Activated naive CD8-positive, alpha-beta T cell treated with anti-CD3 and anti-CD28 coated beads, Interleukin-2, amount 50 U/mL, for 24 hours (primary cell): ENCODE measurements at regions not wholly inside any gene's neighbourhood (a gene's known extent, or its start where the extent isn't known, plus 50 kb on each side); places are given as distances from the start of the nearest gene placed in this dataset.

ENCODE experiments used
- ATAC-seq: fragments of 150-1000 bp; cut with Tn5 transposase; one replicate; pipeline ENCODE4 v1.10.0; 2021
- DNase-seq: peaks from one replicate; pipeline ENCODE4 v3.0.0; 2021
- H3K27ac Mint-ChIP-seq: one replicate; pipeline ENCODE4 v1.8.0; 2021; ENCODE audit warnings: mild to moderate bottlenecking, mixed read lengths
- H3K27me3 Mint-ChIP-seq: one replicate; pipeline ENCODE4 v1.8.0; 2021; ENCODE audit warnings: mixed read lengths
- H3K36me3 Mint-ChIP-seq: one replicate; pipeline ENCODE4 v1.8.0; 2021; ENCODE audit warnings: low read depth, mixed read lengths
- H3K4me1 Mint-ChIP-seq: one replicate; pipeline ENCODE4 v1.8.0; 2021; ENCODE audit warnings: mixed read lengths
- H3K4me3 Mint-ChIP-seq: one replicate; pipeline ENCODE4 v1.8.0; 2021; ENCODE audit warnings: mild to moderate bottlenecking, moderate library complexity, mixed read lengths
- H3K9me3 Mint-ChIP-seq: one replicate; pipeline ENCODE4 v1.8.0; 2021; ENCODE audit warnings: mixed read lengths

DNA sequence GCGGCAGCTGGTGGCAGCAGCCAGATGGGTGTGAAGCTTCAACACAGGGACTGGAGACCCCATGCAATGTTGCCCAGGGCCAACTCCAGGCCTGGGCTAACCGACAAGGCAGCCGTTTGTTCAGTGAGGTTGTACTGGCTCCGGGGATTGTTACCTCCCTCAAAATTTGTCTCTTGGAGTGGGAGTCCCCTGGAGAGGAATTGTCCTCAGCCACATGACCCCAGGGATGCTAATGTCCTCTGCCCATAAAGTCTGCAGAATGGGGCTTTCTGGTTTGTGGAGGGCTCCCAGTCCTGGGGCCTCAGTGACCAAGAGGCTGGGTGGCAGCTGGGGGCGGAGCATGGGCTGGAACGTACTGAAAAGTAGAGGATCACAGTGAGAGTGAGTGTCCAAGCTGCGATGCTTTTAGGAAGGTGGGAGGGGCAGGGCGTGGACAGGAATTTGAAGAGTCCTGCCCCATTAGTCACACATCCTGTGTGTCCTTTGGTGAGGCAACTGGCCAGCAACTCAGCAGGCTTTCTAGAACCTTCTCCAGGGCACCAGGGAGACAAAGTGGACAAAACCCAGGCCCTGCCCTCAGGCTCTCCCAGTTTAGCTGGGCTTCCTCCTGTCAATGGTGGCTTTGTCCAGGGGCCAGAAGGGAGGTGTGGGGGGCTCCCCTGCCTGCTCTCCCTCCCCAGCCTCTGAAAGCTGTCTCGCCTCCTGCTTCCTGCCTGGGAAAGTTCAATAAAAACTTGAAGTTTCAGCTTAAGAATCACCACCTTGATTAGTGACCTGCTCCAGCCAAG, 114.0 kb downstream of the NSG2 start:
- peaks cover 13% of the 10 kb centered on the region for H3K9me3 Mint-ChIP-seq
- H3K36me3 Mint-ChIP-seq, result no peaks in the 10 kb centered on the region
- no peak overlapping the region for H3K4me3 Mint-ChIP-seq
- peaks cover 2% of the 10 kb centered on the region for H3K27me3 Mint-ChIP-seq
- ATAC-seq (no peak), DNase-seq (no peak)
- H3K4me1 Mint-ChIP-seq, result no peaks in the 10 kb centered on the region
- H3K27ac Mint-ChIP-seq, result no peak overlapping the region

DNA sequence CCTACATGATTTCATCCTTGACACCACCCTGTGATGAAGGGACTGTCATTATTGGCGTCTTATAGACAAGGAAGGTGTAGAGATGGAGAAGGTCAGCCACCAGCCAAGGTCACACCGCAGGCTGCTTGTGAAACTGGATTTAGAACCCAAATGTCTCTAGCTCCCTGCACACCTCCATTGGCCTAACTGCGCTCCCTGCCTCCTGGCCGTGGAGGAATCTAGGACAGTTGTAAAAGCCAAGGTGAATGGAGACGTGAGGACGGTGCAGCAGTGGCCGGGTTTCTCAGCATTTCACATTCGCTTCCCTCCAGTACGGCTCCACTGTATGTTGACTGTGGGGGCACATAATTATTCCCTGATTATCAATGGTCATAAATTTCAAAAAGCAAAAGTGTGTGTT, 119.9 kb downstream of the NSG2 start:
- peaks cover 1% of the 10 kb centered on the region for H3K27me3 Mint-ChIP-seq
- no peak overlapping the region for H3K4me3 Mint-ChIP-seq
- peaks cover 9% of the 10 kb centered on the region for H3K9me3 Mint-ChIP-seq
- H3K4me1 Mint-ChIP-seq, result no peaks in the 10 kb centered on the region
- DNase-seq (no peak), ATAC-seq (no peak)
- H3K27ac Mint-ChIP-seq, result no peak overlapping the region
- H3K36me3 Mint-ChIP-seq, result no peaks in the 10 kb centered on the region

DNA sequence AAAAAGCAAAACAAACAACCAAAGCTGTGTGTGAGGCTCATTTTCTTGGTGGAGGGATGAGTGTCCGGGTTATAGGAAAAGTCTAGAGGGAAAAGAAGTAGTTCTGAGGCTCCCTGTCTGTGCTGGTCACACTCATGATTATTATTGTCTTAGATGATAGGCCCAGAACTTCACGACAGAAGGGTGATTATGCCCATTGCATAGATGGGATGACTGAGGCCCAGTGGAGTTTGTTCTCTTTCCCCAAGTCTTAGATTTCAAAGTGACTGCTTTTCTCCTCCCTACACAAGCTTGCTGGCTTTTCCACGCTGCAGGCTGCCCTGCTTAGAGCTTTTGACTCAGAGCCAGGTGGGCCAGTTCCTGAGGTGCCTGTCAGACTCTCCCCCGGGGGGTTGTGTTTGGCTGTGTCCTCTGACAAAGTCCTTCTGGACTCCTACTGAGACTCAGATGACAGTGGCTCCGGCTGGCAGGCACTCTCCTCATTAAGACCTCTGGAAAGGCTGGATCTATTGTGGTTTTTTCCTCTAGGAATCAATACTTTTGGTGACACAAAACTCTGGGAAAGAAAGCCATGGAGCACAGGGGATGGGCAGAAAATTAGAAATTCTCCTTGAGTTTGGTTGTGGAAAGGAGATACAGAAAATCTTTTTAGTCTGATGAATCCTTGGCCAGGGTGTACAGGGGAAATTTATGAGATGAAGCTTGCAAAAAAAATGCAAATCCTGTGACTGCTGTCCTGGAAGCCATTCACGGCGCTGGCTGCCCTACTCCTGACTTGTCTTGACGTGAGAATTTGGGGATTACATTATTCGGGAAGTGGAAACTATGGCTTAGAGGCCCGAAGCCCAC, 120.9 kb downstream of the NSG2 start:
- no peak overlapping the region for H3K27ac Mint-ChIP-seq
- H3K36me3 Mint-ChIP-seq, result no peaks in the 10 kb centered on the region
- H3K27me3 Mint-ChIP-seq, result peaks cover 1% of the 10 kb centered on the region
- ATAC-seq (no peak), DNase-seq (no peak)
- H3K4me3 Mint-ChIP-seq, result no peak overlapping the region
- H3K9me3 Mint-ChIP-seq, result peaks cover 9% of the 10 kb centered on the region
- no peaks in the 10 kb centered on the region for H3K4me1 Mint-ChIP-seq

DNA sequence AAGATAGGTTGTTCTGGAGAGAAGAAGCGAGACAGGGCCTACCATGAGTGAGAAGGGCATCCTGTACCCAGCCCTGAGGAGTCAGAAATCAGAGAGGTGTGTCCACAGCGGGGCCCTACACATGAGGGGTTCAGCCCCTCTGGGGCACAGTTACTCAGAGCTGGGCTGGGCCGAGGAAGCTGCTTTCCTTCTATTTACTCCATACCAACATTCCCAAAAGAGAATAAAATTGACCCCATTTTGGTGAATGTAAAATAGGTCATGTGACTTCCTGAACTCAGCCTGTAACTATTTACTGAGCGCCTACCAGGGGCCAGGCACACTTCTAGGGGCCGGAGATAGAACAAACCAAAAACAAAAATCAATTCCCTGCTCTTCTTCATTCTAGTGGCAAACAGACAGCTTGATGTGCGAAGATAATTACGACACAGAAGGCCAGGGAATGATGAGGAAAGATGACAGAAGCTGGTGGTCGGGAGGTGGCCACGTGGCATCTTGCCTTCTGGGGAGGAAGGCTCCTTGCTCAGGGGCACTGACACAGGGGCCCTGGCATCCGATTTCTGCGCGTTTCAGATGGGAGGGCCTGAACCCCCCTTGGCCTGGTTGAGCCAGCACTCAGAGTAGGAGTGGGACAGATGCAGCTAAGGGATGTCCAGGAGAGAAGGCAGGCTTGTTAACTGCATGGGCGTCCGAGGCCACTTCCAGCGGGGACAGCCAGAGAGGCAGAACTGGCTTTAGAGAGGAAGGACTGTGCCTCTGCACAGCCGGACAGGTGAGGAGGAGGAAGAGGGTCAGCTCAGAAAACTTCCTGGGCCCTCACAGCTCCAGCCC, 121.8 kb downstream of the NSG2 start:
- H3K27me3 Mint-ChIP-seq, result peaks cover 1% of the 10 kb centered on the region
- peaks cover 9% of the 10 kb centered on the region for H3K9me3 Mint-ChIP-seq
- no peaks in the 10 kb centered on the region for H3K36me3 Mint-ChIP-seq
- H3K27ac Mint-ChIP-seq, result no peak overlapping the region
- ATAC-seq (peak; percentile 36), DNase-seq (no peak)
- H3K4me3 Mint-ChIP-seq, result no peak overlapping the region
- no peaks in the 10 kb centered on the region for H3K4me1 Mint-ChIP-seq

DNA sequence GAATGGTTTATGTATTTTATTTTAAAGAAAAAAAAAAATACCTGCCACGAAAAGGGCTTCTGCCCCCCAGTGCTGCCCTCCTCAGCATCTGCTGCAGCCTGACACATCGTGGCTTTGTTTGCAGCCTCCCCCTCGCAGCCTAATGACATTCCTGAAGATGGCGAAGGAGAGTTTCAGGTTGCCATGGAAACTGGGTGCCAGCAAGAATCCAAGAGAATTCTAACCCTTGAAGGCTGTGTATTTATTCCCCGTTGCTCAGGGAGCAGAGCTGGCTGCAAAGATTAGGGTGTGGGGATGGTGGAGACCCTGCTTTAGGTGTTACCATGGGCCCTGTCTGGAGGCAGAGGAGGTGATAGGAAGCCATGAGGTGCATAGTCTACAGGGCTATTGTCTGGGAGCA, 126.6 kb downstream of the NSG2 start:
- Mint-ChIP-seq H3K27ac (no peak overlapping the region), H3K27me3 (peaks cover 1% of the 10 kb centered on the region), H3K9me3 (peaks cover 9% of the 10 kb centered on the region), H3K4me3 (no peak overlapping the region), H3K36me3 (no peaks in the 10 kb centered on the region), H3K4me1 (no peaks in the 10 kb centered on the region)
- DNase-seq (no peak), ATAC-seq (no peak)

DNA sequence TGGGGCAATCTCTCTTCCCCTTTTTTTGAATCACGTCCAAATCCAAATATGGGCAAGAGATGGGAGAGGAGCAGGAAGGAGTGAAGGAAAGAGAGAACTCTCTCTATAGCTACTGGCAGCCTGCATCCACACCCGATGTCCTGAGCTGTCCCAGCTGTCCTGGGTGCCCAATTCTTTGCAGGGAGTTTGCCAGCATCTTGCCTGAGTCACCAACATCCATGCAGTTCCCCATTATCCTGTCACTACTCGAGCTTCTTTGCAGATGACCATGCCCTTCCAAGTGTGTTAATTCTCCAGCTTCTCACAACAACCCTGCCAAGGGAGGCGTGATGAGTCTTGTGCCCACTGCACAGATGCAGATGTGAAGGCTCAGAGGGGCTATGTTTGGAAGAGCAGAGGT, 127.1 kb downstream of the NSG2 start:
- DNase-seq (no peak), ATAC-seq (no peak)
- H3K27me3 Mint-ChIP-seq, result peaks cover 1% of the 10 kb centered on the region
- H3K9me3 Mint-ChIP-seq, result peaks cover 9% of the 10 kb centered on the region
- no peak overlapping the region for H3K4me3 Mint-ChIP-seq
- no peak overlapping the region for H3K27ac Mint-ChIP-seq
- H3K4me1 Mint-ChIP-seq, result no peaks in the 10 kb centered on the region
- no peaks in the 10 kb centered on the region for H3K36me3 Mint-ChIP-seq

DNA sequence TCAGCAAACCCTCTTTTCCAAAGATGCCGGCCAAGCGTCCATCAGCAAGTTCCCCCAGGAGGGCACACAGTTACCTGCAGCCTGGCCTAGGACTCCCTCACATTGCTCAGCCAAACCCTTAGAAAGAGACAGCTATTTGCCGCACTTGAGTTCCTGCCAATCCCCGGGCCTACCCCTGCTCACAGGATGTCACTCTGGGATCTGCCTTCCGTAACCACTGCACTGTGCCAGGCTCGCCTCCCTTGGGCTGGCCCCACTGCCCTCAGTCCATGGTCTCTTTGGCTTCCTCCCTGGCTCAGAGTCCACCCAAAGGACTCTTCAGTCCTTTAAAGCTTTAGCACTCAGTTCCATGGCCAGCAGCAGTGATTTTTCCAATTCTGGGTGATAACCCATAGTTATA, 128.3 kb downstream of the NSG2 start:
- ATAC-seq (no peak), DNase-seq (no peak)
- Mint-ChIP-seq H3K27ac (no peak overlapping the region), H3K36me3 (no peaks in the 10 kb centered on the region), H3K27me3 (peaks cover 4% of the 10 kb centered on the region), H3K4me3 (no peak overlapping the region), H3K4me1 (no peaks in the 10 kb centered on the region), H3K9me3 (peaks cover 9% of the 10 kb centered on the region)

DNA sequence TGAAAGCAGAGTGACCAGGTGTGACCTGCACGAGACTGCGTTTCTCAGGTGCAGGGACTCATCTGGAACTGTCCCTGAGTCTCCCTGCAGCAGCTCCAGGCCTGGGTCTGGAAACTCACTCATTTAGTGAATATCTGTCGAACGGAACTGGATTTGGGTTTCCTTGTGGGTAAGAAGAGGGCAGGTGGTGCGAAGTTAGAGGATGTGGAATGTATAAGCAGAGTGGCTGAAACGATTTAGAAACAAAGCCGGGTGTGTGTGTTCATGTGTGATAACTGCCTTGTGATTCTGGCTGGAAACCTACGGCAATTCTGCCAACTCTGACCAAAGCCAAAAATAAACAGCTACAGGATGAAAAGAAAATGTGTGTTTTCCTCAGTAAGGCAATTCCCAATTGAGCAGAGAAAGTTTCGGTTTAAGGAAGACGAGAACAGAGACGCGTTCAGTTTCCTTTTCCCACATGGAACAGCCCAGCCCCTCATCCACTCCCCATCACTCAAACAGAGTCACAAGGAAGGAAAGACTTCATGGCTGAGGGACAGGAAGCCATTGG, 130.3 kb downstream of the NSG2 start:
- DNase-seq, result no peak
- Mint-ChIP-seq H3K4me3 (no peak overlapping the region), H3K27me3 (peaks cover 3% of the 10 kb centered on the region), H3K27ac (no peak overlapping the region), H3K9me3 (no peaks in the 10 kb centered on the region), H3K4me1 (no peaks in the 10 kb centered on the region), H3K36me3 (no peaks in the 10 kb centered on the region)
- ATAC-seq, result no peak

DNA sequence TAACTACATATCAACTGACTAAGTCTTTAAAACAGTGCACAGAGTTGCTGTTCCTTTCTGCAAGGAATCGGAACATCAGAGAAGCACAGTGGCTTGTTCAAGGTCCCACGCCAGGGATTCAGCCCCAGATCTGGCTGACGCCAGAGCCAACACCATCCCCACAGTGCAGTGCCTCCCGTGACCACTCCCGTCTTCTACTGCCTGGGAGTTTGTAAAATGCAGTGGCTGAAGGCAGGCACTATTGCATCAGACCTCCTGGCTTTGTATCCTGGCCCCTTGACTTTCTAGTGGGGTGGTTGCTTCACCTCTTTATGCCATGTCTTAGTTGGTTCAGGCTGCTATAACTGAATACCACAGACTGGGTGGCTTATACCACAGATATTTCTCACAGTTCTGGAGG, 131.0 kb downstream of the NSG2 start:
- Mint-ChIP-seq H3K36me3 (no peaks in the 10 kb centered on the region), H3K4me3 (no peak overlapping the region), H3K27me3 (peaks cover 3% of the 10 kb centered on the region), H3K27ac (no peak overlapping the region), H3K4me1 (no peaks in the 10 kb centered on the region), H3K9me3 (no peaks in the 10 kb centered on the region)
- no peak for ATAC-seq
- DNase-seq, result no peak

DNA sequence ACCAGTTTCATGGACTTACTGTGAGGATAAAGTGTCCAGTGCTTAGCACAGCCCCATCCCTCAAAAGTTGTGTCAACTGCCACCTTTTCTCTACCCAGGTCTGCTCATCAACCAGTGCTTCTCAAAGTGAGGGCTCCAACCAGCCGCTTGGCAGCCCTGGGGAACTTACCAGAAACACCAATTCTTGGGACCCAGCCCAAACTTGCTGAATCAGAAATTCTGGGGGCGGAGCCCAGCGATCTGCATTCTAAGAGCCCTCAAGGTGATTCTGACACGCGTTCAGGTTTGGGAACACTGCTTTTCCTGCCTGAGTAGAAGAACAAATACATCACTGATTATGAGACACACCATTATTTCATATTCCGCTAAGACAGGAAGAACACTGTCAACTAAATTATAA, 132.0 kb downstream of the NSG2 start:
- Mint-ChIP-seq H3K27me3 (peaks cover 3% of the 10 kb centered on the region), H3K27ac (no peak overlapping the region), H3K4me1 (no peaks in the 10 kb centered on the region), H3K36me3 (no peaks in the 10 kb centered on the region), H3K4me3 (no peak overlapping the region), H3K9me3 (no peaks in the 10 kb centered on the region)
- ATAC-seq, result no peak
- no peak for DNase-seq

DNA sequence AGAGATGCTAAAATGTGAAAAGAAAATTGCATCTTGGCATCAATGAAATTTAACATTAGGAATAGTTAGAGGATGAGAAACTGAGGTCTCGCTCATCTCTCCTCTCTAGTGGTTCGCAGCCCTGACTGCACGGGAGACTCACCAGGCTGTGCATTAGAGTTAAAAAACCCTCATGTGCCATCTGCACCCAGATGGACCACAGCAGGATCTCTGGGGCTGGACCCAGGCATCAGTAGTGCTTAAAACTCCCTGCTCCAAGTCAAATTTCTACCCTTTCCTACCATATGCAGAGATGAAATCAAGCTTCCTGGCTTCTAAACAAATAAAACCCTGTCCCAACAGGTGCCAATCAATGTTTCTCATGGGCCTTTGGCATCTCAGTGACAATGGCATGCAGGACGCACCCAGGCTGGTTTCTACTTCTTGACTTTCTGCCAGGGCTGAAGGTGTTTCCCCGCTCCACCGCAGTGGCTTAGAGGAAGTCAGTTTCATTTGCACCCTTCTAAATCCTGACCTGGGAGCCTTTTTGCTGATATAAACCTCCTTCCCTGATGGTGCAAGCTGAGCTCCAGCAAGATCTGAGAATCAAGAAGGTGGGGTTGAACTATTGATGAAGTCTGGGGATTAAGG, 132.6 kb downstream of the NSG2 start:
- H3K4me3 Mint-ChIP-seq, result no peak overlapping the region
- H3K27me3 Mint-ChIP-seq, result peaks cover 3% of the 10 kb centered on the region
- no peak overlapping the region for H3K27ac Mint-ChIP-seq
- no peak for ATAC-seq
- H3K9me3 Mint-ChIP-seq, result no peaks in the 10 kb centered on the region
- no peaks in the 10 kb centered on the region for H3K36me3 Mint-ChIP-seq
- DNase-seq, result no peak
- no peaks in the 10 kb centered on the region for H3K4me1 Mint-ChIP-seq

DNA sequence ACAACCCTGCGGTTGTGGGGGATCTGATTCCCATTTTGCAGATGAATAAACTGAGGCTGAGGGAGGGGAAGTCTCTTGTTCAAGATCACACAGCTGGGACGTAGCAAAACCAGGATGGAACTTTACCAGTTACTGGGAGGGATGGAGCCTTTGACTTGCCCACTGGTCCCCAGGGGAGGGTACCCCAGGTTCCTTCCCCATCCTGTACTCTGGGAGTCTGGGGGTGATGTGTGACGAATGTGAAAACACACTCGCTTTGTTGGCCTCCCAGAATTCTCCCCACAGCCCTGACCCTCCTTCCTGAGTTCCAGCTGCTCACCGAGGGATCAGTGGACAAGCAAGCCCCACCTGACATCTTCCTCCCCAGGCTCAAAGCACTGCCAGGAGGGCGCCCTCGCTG, 135.1 kb downstream of the NSG2 start:
- Mint-ChIP-seq H3K27ac (no peak overlapping the region), H3K36me3 (no peaks in the 10 kb centered on the region), H3K9me3 (no peaks in the 10 kb centered on the region), H3K27me3 (peaks cover 5% of the 10 kb centered on the region), H3K4me3 (no peak overlapping the region), H3K4me1 (no peaks in the 10 kb centered on the region)
- DNase-seq (no peak), ATAC-seq (no peak)

DNA sequence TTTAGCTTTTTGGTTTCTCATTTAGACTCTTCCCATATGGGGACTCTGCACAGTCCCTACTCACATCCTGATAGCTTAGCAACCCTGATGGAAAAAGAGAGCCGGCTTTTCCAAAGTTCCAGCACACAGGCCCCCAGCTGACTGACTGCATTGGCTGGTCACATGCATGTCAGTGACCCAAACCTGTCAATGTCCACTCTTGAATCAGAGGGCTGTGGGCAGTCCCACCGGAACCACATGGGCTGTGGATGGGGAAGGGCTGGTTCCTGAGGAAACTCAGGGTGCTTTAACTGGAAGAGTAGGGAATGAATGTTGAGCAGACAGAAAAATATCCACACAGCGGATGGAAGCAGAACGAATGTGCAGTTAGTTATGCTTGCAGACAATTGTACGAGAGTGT, 136.6 kb downstream of the NSG2 start:
- ATAC-seq, result no peak
- Mint-ChIP-seq H3K9me3 (no peaks in the 10 kb centered on the region), H3K27ac (no peak overlapping the region), H3K4me1 (no peaks in the 10 kb centered on the region), H3K36me3 (no peaks in the 10 kb centered on the region), H3K4me3 (no peak overlapping the region), H3K27me3 (peaks cover 5% of the 10 kb centered on the region)
- DNase-seq, result no peak

DNA sequence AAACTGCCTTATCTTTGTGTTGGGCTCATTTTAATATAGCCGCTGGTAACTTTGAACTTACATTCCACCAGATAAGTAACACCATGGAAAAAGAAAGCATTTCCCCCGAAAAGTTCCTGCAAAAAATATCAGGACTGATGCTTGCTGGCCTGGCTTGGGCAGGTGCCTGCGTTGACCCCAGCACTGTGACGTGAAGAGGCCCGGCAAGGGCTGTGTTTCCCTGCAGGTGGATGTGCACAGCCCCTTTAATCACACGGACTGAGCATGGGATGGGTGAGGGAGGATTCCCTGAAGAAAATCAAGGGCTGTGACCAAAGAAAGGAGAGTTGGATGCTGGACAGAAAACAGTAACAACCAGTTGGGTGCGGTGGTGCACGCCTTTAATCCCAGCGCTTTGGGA, 138.2 kb downstream of the NSG2 start:
- Mint-ChIP-seq H3K4me1 (no peaks in the 10 kb centered on the region), H3K4me3 (no peak overlapping the region), H3K9me3 (no peaks in the 10 kb centered on the region), H3K27ac (no peak overlapping the region), H3K36me3 (no peaks in the 10 kb centered on the region), H3K27me3 (peaks cover 2% of the 10 kb centered on the region)
- ATAC-seq, result no peak
- no peak for DNase-seq
